PC-3 (cell line): ENCODE measurements at regions not wholly inside any gene's neighbourhood (a gene's known extent, or its start where the extent isn't known, plus 50 kb on each side); places are given as distances from the start of the nearest gene placed in this dataset.

Experiments used
- ATAC-seq: fragments of 200-7000 bp; cut with Tn5 transposase; 2 replicates; pipeline ENCODE4 v1.9.1; 2020; ENCODE audit warnings: mild to moderate bottlenecking, moderate library complexity
- BruUV-seq: library from RNA; stranded (reverse); fragments of 400-500 nt; replicated peaks from 2 replicates; lab custom pipeline; 2021; lab: Mats Ljungman, UMichigan
- CTCF ChIA-PET: fragments of 300-600 bp; sonication (Branson Sonifier 250); formaldehyde crosslinking; loops from one replicate; lab custom pipeline; 2022; ENCODE audit warnings: antibody characterized with exemption; lab: Charles Lee
- POLR2A ChIA-PET: fragments of 300-600 bp; sonication (Branson Sonifier 250); formaldehyde crosslinking; loops from one replicate; lab custom pipeline; 2022; ENCODE audit warnings: antibody characterized with exemption; ENCODE audit not compliant: unreplicated experiment; lab: Charles Lee
- DNase-seq: peaks from one replicate; pipeline ENCODE4 v3.0.0-alpha.2; 2015
- H2AFZ ChIP-seq: fragments of 300-600 bp; sonication (generic); 2 replicates; pipeline ENCODE4 v1.6.0; 2016; ENCODE audit warnings: antibody characterized with exemption, low read length
- H3F3A ChIP-seq: fragments of 300-600 bp; sonication (generic); one replicate; pipeline ENCODE4 v1.6.0; 2017; ENCODE audit warnings: antibody characterized with exemption, low read length, control low read depth, mild to moderate bottlenecking; ENCODE audit not compliant: unreplicated experiment
- H3K27ac ChIP-seq: fragments of 300-600 bp; sonication (generic); 2 replicates; pipeline ENCODE4 v1.5.1; 2016; ENCODE audit warnings: mild to moderate bottlenecking, low read length
- H3K27me3 ChIP-seq: fragments of 300-600 bp; sonication (generic); 2 replicates; pipeline ENCODE4 v1.6.1; 2016; ENCODE audit warnings: low read length, mixed read lengths
- H3K36me3 ChIP-seq: fragments of 300-600 bp; sonication (generic); 2 replicates; pipeline ENCODE4 v1.6.1; 2016; ENCODE audit warnings: low read depth, mixed run types, low read length, mixed read lengths
- H3K4me1 ChIP-seq: fragments of 300-600 bp; sonication (generic); 2 replicates; pipeline ENCODE4 v1.5.1; 2016; ENCODE audit warnings: low read length; ENCODE audit not compliant: insufficient read depth
- H3K4me2 ChIP-seq: fragments of 300-600 bp; sonication (generic); 2 replicates; pipeline ENCODE4 v1.6.0; 2016; ENCODE audit warnings: low read length
- H3K4me3 ChIP-seq: fragments of 300-600 bp; sonication (generic); 2 replicates; pipeline ENCODE4 v1.5.1; 2016; ENCODE audit warnings: mild to moderate bottlenecking, low read length, mixed read lengths
- H3K79me2 ChIP-seq: fragments of 300-600 bp; sonication (generic); 2 replicates; pipeline ENCODE4 v1.6.1; 2017; ENCODE audit warnings: low read length, mixed read lengths
- H3K9ac ChIP-seq: fragments of 300-600 bp; sonication (generic); 2 replicates; pipeline ENCODE4 v1.6.0; 2016; ENCODE audit warnings: mild to moderate bottlenecking, low read length
- H3K9me2 ChIP-seq: fragments of 300-600 bp; sonication (generic); replicated peaks from 2 replicates; pipeline ENCODE4 v1.6.1; 2016; ENCODE audit warnings: mixed run types, low read length, mixed read lengths
- H3K9me3 ChIP-seq: fragments of 300-600 bp; sonication (generic); 2 replicates; pipeline ENCODE4 v1.6.1; 2016; ENCODE audit warnings: low read length, mixed read lengths
- H4K20me1 ChIP-seq: fragments of 300-600 bp; sonication (generic); 2 replicates; pipeline ENCODE4 v1.6.1; 2016; ENCODE audit warnings: low read length, mixed read lengths
- CTCF ChIP-seq: fragments of 300-600 bp; sonication (generic); conservative IDR thresholded peaks from 2 replicates; pipeline ENCODE4 v1.5.1; 2017; ENCODE audit warnings: antibody characterized with exemption, low read depth, mild to moderate bottlenecking, low read length
- EZH2 ChIP-seq: fragments of 300-600 bp; sonication (generic); IDR thresholded peaks from one replicate; pipeline ENCODE4 v1.6.1; 2017; ENCODE audit warnings: antibody characterized with exemption, mild to moderate bottlenecking, low read length; ENCODE audit not compliant: unreplicated experiment
- EZH2phosphoT487 ChIP-seq: fragments of 300-600 bp; sonication (generic); IDR thresholded peaks from 2 replicates; pipeline ENCODE4 v1.6.1; 2018; ENCODE audit warnings: mild to moderate bottlenecking, antibody characterized with exemption, low read length, borderline replicate concordance
- intact Hi-C: fragments of 100-400 bp; cut with micrococcal nuclease; formaldehyde crosslinking; loops from 2 replicates; pipeline ENCODE4 v1.9.0; 2023

- Histone ChIP-seq H3K36me3 (no peaks in the 10 kb centered on the region), H3K27ac (peak overlapping the region; percentile 42), H2AFZ (peak overlapping the region; percentile 80), H3K9ac (peak overlapping the region; percentile 23; the same call in 1 of the 2 replicates), H3K4me2 (peak overlapping the region; percentile 18; the same call in 1 of the 2 replicates), H3F3A (no peaks in the 10 kb centered on the region), H3K9me3 (no peaks in the 10 kb centered on the region), H3K4me1 (peaks cover 14% of the 10 kb centered on the region), H3K9me2 (no peaks in the 10 kb centered on the region), H3K27me3 (no peaks in the 10 kb centered on the region), H4K20me1 (no peaks in the 10 kb centered on the region), H3K4me3 (no peak overlapping the region), H3K79me2 (no peaks in the 10 kb centered on the region)
- ChIA-PET POLR2A (no interaction called here), CTCF (no interaction called here)
- BruUV-seq: no TSS peak
- ATAC-seq (peak; percentile 90), DNase-seq (peak; percentile 58)
- TF ChIP-seq EZH2phosphoT487: no peak
- no peak for TF ChIP-seq CTCF
- intact Hi-C loops: no loop called here
These were observed 234.4 kb upstream of the MPDZ start for GRCh38 chr9:13513716-13514444.

GRCh38 chr9:13513286-13513685, 233.8 kb upstream of the MPDZ start:
- no peaks in the 10 kb centered on the region for H3K9me3 ChIP-seq
- intact Hi-C loops: no loop called here
- H3K36me3 ChIP-seq: no peaks in the 10 kb centered on the region
- ATAC-seq (no peak), DNase-seq (no peak)
- 0 out of 2 replicates have a peak overlapping the region, but pooled peaks have one; percentile 18 for H3K4me2 ChIP-seq
- H3K27me3 ChIP-seq: no peaks in the 10 kb centered on the region
- H4K20me1 ChIP-seq: no peaks in the 10 kb centered on the region
- H2AFZ ChIP-seq: peak overlapping the region; percentile 80
- BruUV-seq: no TSS peak
- no peaks in the 10 kb centered on the region for H3K9me2 ChIP-seq
- 0 out of 2 replicates have a peak overlapping the region, but pooled peaks have one; percentile 23 for H3K9ac ChIP-seq
- TF ChIP-seq CTCF: no peak
- TF ChIP-seq EZH2: no peak
- no peak for TF ChIP-seq EZH2phosphoT487
- no peaks in the 10 kb centered on the region for H3K79me2 ChIP-seq
- no peak overlapping the region for H3K4me3 ChIP-seq
- CTCF ChIA-PET: no interaction called here
- peaks cover 14% of the 10 kb centered on the region for H3K4me1 ChIP-seq
- POLR2A ChIA-PET: no interaction called here
- H3F3A ChIP-seq: no peaks in the 10 kb centered on the region
- peak overlapping the region; percentile 42 for H3K27ac ChIP-seq

- no peak for ATAC-seq
- ChIA-PET POLR2A (no interaction called here), CTCF (no interaction called here)
- TF ChIP-seq EZH2phosphoT487: no peak
- TF ChIP-seq CTCF: no peak
- TF ChIP-seq EZH2: no peak
- intact Hi-C loops: no loop called here
- BruUV-seq: no TSS peak
- Histone ChIP-seq H3K36me3 (no peaks in the 10 kb centered on the region), H4K20me1 (no peaks in the 10 kb centered on the region), H3K9me3 (no peaks in the 10 kb centered on the region), H3K27ac (no peak overlapping the region), H3F3A (no peaks in the 10 kb centered on the region), H2AFZ (no peak overlapping the region), H3K4me3 (no peak overlapping the region), H3K4me1 (peaks cover 7% of the 10 kb centered on the region), H3K79me2 (no peaks in the 10 kb centered on the region), H3K4me2 (no peak overlapping the region), H3K27me3 (no peaks in the 10 kb centered on the region), H3K9ac (no peak overlapping the region), H3K9me2 (no peaks in the 10 kb centered on the region)
- no peak for DNase-seq
These were observed 229.2 kb upstream of the MPDZ start for GRCh38 chr9:13508681-13509080.
